ENCODE measurements at regions not wholly inside any gene's neighbourhood (a gene's known extent, or its start where the extent isn't known, plus 50 kb on each side); places are given as distances from the start of the nearest gene placed in this dataset.
A peak's percentile ranks its signal among the peaks of the same experiment; 100 is the strongest.
"Not testable (repeated sequence)": the region's sequence is repeated elsewhere in the genome, so short reads cannot be mapped to it uniquely, and the experiment has no call there.

DNA sequence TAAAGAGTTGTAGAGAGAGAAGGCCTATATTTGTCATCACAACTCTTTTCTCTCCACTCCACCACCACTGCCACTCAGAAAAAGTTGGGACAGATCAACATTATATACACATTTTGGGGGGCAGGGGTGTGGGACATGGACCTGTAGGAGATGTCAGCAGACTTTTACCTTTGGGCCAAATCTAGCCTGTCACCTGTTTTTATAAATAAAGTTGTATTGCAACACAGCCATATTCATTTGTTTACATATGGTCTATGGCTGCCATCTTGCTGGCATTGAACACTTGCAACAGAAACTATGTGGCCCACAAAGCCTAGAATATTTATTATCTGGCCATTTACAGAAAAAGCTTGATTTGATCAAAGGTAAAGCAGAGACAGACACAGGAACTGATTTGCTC is 250.7 kb downstream of the BTG1 start:
- DNase-seq (ENCODE audit: low read depth in 2 of 2, low spot score in 1 of 2) = no peak

DNA sequence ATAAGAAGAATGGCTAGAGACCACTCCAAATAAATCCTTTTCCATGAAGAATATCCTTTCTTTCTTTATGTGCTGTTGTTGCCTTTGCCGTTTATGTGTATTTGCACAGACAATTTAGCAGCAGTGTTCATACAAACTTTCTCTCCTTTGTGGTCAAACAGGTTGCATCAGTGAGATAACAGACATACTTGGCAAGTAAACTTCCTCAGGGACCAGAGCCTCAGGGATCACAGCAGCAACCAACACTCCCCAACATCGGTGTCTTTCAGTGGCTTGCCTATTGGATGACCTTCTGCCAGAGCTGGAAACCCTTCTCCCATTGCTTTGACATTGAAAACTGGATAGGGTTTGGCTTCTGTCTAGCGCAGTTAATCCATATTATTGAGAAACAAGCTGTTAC is 252.2 kb downstream of the BTG1 start:
- no peak for DNase-seq (ENCODE audit: low read depth in 2 of 2, low spot score in 1 of 2)

DNA sequence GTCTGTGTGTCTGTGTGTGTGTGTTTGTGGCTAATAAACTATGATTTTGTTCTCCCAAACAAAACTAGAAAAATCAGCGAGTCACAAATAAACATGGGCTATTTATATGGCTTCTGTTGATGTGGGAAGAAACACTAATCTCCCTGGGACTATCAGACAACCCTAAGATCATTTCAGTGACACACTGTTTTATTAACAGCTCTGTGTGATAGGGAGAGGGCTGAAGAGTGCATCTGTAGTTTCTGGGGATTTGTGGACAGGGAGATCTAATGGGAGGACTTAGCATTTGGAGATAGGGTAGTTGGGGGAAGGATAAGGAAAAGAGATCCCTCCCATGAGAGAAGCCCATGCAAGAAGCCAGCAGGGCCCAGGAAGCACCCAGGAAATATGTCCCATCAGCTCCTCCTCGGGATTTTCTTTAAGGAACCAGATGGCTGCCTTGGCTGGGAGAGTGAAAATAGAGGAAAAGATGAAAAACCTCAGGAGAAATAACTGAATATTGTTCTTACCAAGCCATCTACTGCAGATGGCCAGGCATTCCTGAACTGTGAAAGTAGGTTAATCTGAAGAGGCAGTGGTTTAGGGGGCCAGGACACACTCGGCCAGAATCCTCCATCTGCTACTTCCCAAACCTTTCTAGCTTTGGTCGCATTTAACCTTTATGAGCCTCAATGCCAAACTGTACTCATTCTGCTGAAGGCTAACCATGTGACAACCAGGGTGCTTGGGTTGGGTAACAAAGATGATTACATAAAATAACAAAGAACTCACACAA is 253.4 kb downstream of the BTG1 start:
- DNase-seq (ENCODE audit: low read depth in 2 of 2, low spot score in 1 of 2) = no peak

GRCh38 chr12:91890742-91891141 is 254.9 kb downstream of the BTG1 start:
- no peak for DNase-seq (ENCODE audit: low read depth in 2 of 2, low spot score in 1 of 2)

DNA sequence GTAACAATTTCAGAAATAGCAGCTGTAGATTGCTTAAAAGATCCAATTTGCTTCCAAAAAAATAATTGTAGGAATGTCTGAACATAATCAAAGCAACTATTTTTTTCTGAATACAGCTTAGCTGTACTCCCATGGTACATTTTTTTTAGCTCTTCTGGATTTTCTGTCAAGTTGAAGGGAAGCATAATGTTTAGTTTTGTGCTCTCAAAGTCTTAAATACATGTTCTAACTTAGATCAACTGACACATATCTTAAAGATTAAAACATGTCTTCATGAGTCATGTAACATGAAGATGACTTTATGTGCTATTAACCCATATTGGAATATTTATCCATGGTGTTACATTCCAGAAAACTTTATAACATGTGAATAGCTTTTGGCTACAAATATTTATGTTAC is 255.7 kb downstream of the BTG1 start:
- no peak for DNase-seq (ENCODE audit: low read depth in 2 of 2, low spot score in 1 of 2)

- DNase-seq (ENCODE audit: low read depth in 2 of 2, low spot score in 1 of 2) = no peak
These were observed 256.6 kb downstream of the BTG1 start for GRCh38 chr12:91889059-91889458.

- no peak for DNase-seq (ENCODE audit: low read depth in 2 of 2, low spot score in 1 of 2)
These were observed 257.7 kb downstream of the BTG1 start for GRCh38 chr12:91887957-91888356.

GRCh38 chr12:91885851-91886731 is 259.6 kb downstream of the BTG1 start:
- DNase-seq (ENCODE audit: low read depth in 2 of 2, low spot score in 1 of 2) = no peak

- DNase-seq (ENCODE audit: low read depth in 2 of 2, low spot score in 1 of 2) = no peak
These were observed 261.4 kb downstream of the BTG1 start for GRCh38 chr12:91884230-91884629.

GRCh38 chr12:91883811-91884210 is 261.8 kb downstream of the BTG1 start:
- no peak for DNase-seq (ENCODE audit: low read depth in 2 of 2, low spot score in 1 of 2)

DNA sequence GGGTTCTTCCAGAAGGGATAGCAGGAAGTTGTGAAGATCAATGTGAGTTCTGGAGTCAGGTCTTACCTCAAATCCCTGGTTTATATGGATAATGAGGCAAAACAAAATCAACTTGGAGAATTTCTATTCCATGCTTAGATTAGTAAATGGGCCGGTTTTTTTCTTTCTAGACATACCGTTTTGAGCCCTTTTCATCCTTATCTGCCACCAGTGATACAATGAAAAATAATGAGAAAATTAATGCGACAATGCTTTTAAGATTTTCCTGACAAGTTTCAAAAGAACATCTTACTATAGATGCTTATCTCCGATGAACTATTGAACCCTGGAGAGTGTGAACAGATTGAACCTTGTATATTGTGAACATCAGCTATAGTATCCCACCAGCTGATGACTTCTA is 262.7 kb downstream of the BTG1 start:
- DNase-seq (ENCODE audit: low read depth in 2 of 2, low spot score in 1 of 2) = no peak

GRCh38 chr12:91880528-91880927 is 265.1 kb downstream of the BTG1 start:
- DNase-seq (ENCODE audit: low read depth in 2 of 2, low spot score in 1 of 2) = no peak

- DNase-seq (ENCODE audit: low read depth in 2 of 2, low spot score in 1 of 2) = peak in 1 of 2 donors; percentile 26
These were observed 268.0 kb downstream of the BTG1 start for GRCh38 chr12:91877456-91878235.

DNA sequence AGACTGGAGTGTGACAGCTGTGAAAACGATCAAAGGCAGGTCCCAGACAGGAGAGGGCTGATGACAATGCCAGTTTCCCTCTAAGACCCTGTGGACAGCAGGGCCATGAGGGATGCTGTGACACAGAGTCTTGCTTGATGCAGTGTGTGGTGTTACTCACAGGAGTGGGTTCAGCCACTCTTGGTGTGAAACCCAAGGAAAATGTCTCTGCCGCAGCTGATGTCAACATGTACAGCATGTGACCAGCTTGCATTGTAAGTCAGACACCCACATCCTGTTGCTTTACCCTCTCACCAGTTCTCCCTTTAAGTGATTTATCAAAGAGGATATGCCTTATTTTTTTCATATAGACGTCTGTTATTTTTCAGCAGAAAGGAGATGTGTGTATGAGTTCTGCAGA is 268.6 kb downstream of the BTG1 start:
- peak; percentile 69 to 83 for DNase-seq (ENCODE audit: low read depth in 2 of 2, low spot score in 1 of 2)

GRCh38 chr12:91875671-91876070 is 270.0 kb downstream of the BTG1 start:
- DNase-seq (ENCODE audit: low read depth in 2 of 2, low spot score in 1 of 2) = not testable (repeated sequence)

- DNase-seq (ENCODE audit: low read depth in 2 of 2, low spot score in 1 of 2) = no peak
These were observed 271.4 kb downstream of the BTG1 start for GRCh38 chr12:91874086-91874865.

DNA sequence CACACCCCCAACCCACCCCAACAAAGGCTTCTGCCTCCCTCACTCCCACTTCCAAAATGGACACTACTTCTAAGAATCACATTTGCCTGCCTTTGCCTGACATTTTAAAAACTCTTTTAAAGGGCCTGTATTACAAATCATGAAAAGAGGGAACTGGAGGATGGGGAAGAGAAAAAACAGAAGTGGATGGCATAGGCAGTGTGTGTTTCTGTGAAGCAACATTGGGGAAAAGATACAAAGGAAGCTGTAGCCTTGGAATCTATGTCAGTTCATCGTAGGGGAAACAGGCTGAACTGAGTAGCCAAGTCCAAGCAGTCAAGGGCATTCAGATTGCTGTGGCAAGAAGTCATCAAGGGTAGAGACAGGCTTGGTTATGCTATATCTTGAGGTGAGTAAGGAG is 273.9 kb downstream of the BTG1 start:
- DNase-seq (ENCODE audit: low read depth in 2 of 2, low spot score in 1 of 2) = no peak

GRCh38 chr12:91870872-91871707 is 274.6 kb downstream of the BTG1 start:
- DNase-seq (ENCODE audit: low read depth in 2 of 2, low spot score in 1 of 2) = no peak

- no peak for DNase-seq (ENCODE audit: low read depth in 2 of 2, low spot score in 1 of 2)
These were observed 277.6 kb downstream of the BTG1 start for GRCh38 chr12:91868054-91868453.

DNA sequence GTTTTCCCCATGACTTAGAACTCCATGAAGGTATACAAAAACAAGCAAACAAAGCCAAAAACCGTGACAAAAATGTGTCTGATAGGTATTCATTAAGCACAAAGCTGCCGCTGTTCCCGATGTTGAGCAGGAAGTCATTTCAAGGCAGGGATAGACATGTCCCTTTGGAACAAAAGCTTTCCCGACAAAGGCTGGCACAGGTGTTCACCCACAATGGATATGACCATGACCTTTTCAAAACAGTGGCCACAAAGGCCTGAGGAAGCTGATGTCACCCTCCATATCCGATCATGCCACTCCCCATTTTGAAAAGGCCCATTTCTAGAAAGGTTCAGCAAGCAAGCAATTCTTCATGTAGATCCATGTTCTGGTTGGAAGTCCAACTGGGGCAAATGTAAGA is 279.1 kb downstream of the BTG1 start:
- DNase-seq (ENCODE audit: low read depth in 2 of 2, low spot score in 1 of 2) = no peak
